ENCODE measurements at regions not wholly inside any gene's neighbourhood (a gene's known extent, or its start where the extent isn't known, plus 50 kb on each side); places are given as distances from the start of the nearest gene placed in this dataset.
"Not testable (repeated sequence)": the region's sequence is repeated elsewhere in the genome, so short reads cannot be mapped to it uniquely, and the experiment has no call there.

- no peak for ATAC-seq (ENCODE audit: low FRiP score)
- TF ChIP-seq CTCF (IDR thresholded peaks at IDR 0.05), result no peak
- no peak for DNase-seq (ENCODE audit: low spot score)
Measured at GRCh38 chr2:194382221-194382620, 1274.8 kb upstream of the SLC39A10 start.

- DNase-seq (ENCODE audit: low spot score) (no peak), ATAC-seq (ENCODE audit: low FRiP score) (no peak)
- TF ChIP-seq CTCF (IDR thresholded peaks at IDR 0.05), result no peak
Measured at GRCh38 chr2:194380011-194380410, 1277.0 kb upstream of the SLC39A10 start.

- ATAC-seq (ENCODE audit: low FRiP score); DNase-seq (ENCODE audit: low spot score): not testable (repeated sequence)
Measured at GRCh38 chr2:194367390-194367789, 1289.6 kb upstream of the SLC39A10 start.

- DNase-seq (ENCODE audit: low spot score) (no peak), ATAC-seq (ENCODE audit: low FRiP score) (no peak)
- TF ChIP-seq CTCF (IDR thresholded peaks at IDR 0.05), result no peak
Measured at GRCh38 chr2:194363878-194364277, 1293.1 kb upstream of the SLC39A10 start.

- DNase-seq (ENCODE audit: low spot score), result no peak
- no peak for ATAC-seq (ENCODE audit: low FRiP score)
- TF ChIP-seq CTCF (IDR thresholded peaks at IDR 0.05), result no peak
Measured at GRCh38 chr2:194363295-194363694, 1293.7 kb upstream of the SLC39A10 start.

GRCh38 chr2:194352505-194352904 lies 1304.5 kb upstream of the SLC39A10 start:
- ATAC-seq (ENCODE audit: low FRiP score) (no peak), DNase-seq (ENCODE audit: low spot score) (no peak)
- no peak for TF ChIP-seq CTCF (IDR thresholded peaks at IDR 0.05)

- DNase-seq (ENCODE audit: low spot score) (no peak), ATAC-seq (ENCODE audit: low FRiP score) (no peak)
- no peak for TF ChIP-seq CTCF (IDR thresholded peaks at IDR 0.05)
Measured at GRCh38 chr2:194346193-194346592, 1310.8 kb upstream of the SLC39A10 start.

- no peak for ATAC-seq (ENCODE audit: low FRiP score)
- no peak for DNase-seq (ENCODE audit: low spot score)
Measured at GRCh38 chr2:194345347-194345746, 1311.7 kb upstream of the SLC39A10 start.

More at GRCh38 chr2:194345347-194345746, 1311.7 kb upstream of the SLC39A10 start:
- TF ChIP-seq CTCF (IDR thresholded peaks at IDR 0.05), result no peak

Measured in omental fat pad (tissue), 3 donors.